CD1c-positive myeloid dendritic cell (primary cell): ENCODE measurements at regions not wholly inside any gene's neighbourhood (a gene's known extent, or its start where the extent isn't known, plus 50 kb on each side); places are given as distances from the start of the nearest gene placed in this dataset.
A peak's percentile ranks its signal among the peaks of the same experiment; 100 is the strongest.
"Not testable (repeated sequence)": the region's sequence is repeated elsewhere in the genome, so short reads cannot be mapped to it uniquely, and the experiment has no call there.

ENCODE experiments used
- DNase-seq: peaks from one replicate; pipeline ENCODE4 v3.0.0-alpha.2; 2016; ENCODE audit errors: extremely low spot score

DNA sequence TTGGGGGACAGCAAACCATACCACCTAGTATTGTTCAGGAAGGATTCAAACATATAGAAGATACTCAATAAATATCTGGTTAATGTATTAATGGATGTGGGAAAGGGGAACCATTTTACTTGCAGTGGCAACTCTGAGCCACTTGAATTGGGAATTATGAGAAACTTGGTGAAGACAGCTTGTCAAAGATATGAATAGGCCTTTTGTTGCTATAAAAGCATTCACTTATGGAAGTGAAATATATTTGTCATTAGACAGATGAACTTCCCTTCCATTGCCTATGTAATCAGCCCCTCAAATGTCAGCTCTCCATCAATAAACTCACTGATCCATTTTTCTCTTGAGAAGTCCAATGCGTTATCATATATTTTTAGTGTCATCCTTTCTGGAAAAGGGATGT lies 56.1 kb downstream of the GPR85 start:
- no peak for DNase-seq

DNA sequence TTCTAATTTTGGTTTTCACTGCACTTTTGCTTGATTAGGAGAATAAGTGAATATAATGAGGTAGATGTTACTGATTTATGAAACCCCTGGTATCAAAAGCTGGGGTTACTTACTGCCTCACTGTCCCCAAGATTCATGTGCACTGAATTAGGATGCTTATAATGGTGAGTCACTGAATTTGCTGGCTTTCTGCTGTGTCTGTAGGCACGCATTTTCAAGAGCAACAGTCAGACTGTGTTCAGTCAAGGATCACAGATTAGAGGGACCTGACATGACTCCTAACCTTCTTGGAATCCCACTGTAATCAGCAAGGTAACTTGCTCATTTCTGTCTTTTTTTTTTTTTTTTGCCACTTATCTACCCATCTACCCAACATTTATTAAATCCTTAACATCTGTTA lies 59.7 kb downstream of the GPR85 start:
- no peak for DNase-seq

DNA sequence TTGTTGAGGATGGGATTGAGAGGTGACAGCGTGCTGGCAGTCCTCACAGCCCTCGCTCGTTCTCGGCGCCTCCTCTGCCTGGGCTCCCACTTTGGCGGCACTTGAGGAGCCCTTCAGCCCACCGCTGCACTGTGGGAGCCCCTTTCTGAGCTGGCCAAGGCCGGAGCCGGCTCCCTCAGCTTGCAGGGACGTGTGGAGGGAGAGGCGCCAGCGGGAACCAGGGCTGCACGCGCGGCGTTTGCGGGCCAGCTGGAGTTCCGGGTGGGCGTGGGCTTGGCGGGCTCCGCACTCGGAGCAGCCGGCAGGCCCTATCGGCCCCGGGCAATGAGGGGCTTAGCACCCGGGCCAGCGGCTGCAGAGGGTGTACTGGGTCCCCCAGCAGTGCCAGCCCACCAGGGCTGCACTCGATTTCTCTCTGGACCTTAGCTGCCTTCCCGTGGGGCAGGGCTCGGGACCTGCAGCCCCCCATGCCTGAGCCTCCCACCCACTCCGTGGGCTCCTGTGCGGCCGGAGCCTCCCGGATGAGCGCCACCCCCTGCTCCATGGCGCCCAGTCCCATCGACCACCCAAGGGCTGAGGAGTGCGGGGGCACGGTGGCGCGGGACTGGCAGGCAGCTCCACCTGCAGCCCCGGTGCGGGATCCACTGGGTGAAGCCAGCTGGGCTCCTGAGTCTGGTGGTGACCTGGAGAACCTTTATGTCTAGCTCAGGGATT lies 69.3 kb downstream of the GPR85 start:
- DNase-seq, result not testable (repeated sequence)

DNA sequence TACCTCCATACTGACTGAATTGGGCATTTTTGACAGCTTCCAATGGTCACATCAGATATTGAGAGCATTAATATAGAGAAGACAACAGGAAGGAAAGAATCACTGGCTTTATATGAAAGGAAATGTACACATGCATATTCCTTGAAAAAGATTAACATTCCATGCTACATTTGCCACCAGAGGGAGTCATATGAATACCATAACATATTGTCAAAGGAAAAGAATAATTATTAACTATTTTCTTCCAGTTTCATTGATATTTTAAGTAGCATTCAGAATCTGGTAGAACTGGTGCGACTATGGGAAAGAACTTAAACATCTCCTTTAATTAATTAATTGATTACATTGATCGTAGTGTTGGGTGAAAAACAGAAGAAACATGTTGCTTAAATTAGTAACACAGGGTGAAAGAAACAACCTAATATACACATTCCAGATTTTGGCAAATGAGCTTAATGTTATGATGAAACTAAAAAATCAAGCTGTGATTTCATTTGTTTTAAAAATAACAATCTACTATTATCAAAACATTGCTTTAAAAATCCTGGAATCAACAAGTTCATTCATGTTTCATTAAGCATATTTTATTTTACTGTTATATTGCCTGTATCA lies 71.5 kb downstream of the GPR85 start:
- DNase-seq, result peak; percentile 10

DNA sequence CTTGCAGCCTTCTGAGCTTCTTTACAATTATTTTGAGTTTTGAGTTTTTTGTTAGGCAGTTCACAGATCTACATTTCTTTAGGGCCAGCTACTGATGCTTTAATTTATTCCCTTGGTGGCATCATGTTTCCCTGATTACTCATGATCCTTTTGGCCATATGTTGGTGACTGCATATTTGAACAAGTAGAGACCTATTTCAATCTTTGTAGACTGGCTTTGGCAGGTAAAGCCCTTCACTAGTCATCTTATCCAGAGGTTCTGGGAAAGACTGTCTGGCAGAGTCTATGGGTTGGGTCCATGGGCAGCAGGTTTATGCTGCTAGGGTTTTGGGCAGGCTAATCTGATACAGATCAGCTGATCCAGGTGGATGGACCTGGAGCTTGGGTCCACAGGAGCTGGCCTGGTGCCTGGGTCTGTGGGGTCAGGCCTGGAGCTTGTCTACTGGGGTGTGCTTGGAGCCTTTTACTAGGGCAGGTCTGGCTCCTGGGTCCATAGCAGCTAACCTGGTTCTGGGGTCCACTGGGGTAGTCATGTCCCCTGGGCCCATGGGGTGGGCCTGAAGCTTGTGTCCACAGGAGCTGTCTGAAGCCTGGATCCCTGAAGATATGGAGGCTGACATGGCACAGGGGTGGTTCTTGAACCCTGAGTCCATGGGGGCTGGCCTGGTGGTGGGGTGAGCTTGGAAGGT lies 72.7 kb downstream of the GPR85 start:
- no peak for DNase-seq

DNA sequence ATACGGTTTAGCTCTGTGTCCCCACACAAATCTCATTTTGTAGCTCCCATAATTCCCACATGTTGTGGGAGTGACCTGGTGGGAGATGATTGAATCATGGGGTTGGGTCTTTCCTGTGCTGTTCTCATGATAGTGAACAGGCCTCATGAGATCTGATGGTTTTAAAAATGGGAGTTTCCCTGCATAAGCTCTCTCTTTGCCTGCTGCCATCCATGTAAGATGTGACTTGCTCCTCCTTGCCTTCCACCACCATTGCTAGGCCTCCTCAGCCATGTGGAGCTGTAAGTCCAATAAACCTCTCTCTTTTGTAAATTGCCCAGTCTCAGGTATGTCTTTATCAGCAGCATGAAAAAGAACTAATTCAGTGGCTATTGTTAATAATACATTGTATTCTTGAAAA lies 73.8 kb downstream of the GPR85 start:
- DNase-seq, result not testable (repeated sequence)

DNA sequence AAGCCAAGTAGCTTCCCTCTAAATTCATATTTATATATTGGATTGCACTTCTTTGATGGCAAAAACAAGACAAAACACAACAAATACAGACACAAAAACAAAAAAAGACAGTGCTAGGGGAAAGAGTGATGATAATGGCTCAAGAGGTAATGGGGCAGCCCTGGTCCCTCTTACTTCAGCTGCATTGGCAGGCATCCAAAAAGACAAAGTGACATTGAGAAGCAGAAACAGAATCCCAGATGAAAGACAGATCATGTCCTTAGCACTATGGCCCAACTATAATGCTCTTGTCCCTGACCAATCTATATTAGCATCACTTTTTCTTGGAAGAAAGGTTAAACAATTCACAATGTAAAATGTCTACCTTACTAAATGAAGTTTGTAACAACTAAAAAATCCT lies 76.2 kb downstream of the GPR85 start:
- no peak for DNase-seq

DNA sequence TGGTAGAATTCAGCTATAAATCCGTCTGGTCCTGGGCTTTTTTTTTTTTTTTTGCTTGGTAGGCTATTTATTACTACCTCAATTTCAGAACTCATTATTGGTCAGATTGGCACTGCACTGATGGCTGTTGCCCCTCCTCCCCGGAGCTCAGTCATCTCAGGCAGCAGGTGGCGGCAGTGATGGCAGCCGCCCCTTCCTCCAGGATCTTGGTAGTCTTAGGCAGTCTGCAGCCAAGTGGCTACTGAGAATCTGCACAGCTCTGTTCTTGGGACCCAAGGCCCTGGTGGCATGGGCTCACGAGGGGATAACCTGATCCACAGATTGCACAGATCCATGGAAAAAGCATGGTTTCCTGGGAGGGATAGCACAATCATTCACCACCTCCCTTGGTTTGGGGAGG lies 77.9 kb downstream of the GPR85 start:
- DNase-seq, result no peak

DNA sequence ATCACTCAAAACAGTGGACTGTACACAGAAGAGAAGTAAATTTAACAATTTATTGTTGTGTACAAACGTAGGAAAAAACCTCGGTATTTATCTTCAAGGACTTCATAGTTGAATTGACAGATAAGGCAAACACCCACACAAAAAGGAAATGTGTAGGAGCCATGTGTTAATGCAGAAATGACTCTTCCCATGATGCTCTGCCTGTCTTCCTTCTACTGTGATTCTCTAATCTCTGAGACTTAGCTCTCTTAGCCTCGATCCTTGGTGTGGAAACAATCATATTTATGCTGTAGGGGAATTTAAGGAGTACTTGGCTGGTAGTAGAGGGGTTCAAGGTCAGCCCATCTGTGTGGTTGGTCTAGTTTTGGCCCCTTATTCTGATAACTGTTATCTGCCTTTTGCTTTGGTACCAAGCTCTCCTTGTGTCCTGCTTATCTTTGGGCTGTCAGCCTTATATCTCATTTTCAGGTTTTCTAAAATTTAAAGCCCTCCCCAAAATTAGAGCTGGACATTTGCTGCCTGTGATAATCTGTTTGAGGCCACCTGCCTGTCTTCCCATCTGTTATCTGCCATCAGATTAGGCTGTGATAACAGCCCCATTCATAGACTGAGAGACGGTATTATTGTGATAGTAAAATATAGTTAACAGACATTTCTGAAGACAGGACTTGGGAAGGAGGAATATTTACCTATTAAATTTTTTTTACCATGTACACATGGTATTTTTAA lies 81.7 kb downstream of the GPR85 start:
- DNase-seq, result no peak

DNA sequence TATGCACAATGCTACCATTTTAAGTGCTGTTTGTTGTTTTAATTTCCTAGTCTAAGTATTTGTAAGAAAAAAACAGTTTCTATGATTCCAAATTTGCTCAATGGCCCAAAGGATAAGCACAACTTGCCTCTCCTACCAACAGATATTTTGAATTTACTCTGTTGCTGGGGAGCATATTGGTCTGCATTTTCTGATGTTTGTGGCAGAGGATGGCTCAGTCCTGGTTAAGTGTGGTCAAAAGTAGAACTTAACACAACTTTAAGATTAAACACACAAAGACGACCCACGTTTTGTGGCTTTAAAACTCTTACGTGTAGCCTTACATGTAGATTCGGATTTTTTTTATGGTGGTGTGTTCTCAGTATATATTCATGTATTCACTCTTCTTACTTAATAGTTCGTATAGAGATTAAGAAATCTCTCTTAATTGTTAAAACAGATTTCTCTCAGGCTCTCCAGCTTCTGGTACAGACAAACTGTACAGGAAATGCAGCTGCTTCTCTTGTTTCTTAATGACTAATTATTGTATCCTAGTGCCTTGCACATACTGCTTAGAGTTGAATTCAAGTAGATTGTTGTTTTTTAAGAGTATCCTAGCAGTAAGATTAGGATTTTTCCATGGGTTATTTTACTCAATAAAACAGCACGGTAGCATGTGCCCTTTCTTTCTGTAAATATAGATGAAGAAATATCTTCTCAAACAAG lies 86.2 kb downstream of the GPR85 start:
- no peak for DNase-seq

DNA sequence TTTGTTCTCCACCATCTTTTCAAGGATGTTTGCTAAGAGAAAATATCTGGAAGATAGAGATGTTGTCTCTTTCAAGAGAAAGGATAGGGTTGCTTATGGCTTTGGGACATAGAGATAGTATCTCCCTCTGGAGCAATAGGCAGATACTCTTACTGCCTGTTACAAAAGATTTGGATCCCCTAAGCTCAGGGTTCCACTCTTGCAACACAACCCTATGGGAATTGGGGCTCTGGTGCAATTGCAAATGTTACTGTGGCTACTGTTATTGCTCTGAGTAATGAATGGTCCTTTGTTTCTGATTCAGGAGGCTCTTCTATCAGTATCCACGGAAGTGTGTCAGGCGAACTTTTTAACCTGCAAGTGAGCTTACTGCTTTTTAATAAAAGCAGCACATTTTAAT lies 88.8 kb downstream of the GPR85 start:
- no peak for DNase-seq

DNA sequence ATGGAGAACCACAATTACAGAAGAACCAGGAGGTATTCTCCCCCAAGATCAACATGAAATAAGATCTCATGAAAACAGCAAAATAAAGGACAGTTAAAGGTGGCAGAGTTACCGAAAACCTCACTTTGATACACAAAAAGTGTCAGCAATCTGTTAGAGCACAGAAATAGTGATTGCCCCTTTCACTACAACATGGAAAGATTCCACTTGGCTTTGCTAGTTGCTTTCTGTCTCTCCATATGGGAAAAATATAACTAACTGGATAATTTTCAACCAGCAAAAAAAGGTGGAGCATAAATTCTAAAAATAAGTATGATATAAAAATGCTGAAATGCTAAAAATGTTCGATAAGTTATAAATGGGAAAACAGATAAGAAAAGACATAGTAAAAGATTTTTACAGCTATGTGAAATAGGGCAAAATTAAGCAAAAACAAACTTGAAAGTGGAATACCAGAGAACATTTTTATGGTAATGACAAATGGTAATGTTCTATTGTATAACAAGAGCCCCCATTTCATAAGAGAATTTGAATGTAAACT lies 90.2 kb downstream of the GPR85 start:
- DNase-seq, result no peak

DNA sequence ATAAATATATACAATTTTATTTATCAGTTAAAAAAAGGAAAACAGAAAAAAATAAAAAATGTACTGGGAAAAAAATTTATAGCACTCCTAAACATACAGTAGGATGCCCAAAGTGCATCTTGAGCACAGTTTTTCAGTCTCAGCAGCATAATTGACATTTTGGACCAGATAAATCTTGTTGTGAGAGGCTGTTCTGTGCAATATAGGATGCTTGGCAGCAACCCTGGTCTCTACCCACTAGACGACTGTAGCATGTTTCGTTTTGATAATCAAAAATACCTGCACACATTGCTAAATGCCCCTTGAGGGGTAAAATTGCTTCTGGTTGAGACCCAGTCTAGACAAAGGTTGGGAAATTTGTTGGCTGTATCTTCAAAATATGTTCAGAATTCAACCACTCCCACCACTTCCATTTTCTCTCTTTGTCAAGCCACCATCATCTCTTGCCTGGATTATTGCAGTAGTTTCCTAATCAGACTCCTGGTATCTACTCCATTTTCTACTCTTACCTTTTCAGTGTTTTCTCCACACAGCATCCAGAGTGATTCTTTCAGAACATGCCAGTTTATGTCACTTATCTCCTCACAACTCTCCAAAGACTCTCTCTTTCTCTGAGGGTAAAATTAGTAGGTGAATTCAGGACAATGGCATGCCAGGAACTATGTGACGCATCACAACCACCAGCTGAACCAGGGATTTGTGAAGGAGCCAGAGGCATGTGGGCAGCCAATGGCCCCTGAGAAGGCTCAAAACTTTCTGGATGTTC lies 91.4 kb downstream of the GPR85 start:
- no peak for DNase-seq

DNA sequence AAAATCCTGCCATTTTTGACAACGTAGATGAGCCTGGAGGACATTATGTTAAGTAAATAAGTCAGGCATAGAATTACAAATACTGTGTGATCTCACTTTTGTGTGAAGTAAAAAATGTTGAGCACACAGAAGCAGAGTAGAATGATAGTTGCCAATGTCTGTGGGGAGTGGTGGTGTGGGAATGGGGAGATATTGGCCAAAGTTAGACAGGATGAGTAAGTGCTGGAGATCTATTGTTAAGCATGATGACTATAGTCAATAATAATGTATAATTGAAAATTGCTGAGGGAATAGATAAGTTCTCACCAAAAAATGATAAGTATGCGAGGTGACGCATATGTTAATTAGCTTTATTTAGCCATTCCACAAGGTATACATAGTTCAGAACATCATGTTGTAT lies 92.0 kb downstream of the GPR85 start:
- DNase-seq, result no peak

DNA sequence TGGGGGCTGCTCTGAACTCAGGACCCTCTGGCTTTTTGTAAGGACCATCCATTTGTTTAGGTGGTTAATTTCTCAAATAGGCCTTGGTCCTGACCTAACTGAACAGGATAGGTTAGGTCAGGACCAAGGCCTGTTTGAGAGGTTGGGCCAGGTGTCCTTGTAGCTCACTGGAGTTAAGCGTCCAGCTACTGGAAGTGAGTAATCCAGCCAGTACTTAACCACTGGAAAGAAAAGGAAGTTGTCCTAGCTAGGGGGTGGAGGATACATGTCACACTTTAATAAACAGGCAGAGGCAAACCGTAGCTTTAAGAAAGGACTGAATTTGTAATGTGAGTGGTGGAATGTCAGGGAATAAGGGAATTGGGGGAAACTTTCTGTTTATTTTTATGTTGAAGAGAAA lies 96.0 kb downstream of the GPR85 start:
- no peak for DNase-seq

DNA sequence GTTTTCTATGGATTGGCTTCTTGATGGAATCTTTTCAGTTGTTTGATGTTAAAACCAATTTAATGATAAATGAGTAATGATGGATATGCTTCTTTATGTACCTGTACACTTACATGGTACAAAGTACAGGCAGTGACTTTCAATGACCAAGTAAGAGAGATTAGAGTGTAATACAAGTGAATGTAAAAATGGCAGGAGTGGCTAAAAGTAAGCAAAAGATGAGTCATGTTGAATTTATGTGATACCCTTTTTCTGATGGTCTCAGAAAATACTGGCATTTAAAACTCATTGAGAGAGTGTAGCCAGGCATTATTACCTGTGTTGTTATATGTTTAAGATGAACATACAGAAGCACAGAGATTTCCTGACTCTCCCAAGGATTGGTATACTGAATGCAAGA lies 97.1 kb downstream of the GPR85 start:
- no peak for DNase-seq

DNA sequence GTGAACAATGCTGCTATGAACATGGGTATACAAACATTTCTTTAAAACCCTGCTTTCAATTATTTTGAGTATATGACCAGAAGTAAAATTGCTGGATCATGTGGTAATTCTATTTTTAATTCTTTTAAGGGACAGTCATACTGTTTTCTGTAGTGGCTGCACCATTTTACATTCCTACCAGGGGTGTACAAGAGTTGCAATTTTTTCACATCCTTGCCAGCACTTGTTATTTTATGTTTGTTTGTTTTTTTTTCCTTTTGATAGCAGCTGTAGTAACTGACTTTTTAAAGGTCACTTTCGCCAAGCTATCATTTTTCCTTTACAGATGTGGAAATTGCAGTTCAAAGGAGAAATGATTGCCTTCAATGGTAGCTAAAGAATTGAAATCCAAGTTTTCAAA lies 99.5 kb downstream of the GPR85 start:
- no peak for DNase-seq

DNA sequence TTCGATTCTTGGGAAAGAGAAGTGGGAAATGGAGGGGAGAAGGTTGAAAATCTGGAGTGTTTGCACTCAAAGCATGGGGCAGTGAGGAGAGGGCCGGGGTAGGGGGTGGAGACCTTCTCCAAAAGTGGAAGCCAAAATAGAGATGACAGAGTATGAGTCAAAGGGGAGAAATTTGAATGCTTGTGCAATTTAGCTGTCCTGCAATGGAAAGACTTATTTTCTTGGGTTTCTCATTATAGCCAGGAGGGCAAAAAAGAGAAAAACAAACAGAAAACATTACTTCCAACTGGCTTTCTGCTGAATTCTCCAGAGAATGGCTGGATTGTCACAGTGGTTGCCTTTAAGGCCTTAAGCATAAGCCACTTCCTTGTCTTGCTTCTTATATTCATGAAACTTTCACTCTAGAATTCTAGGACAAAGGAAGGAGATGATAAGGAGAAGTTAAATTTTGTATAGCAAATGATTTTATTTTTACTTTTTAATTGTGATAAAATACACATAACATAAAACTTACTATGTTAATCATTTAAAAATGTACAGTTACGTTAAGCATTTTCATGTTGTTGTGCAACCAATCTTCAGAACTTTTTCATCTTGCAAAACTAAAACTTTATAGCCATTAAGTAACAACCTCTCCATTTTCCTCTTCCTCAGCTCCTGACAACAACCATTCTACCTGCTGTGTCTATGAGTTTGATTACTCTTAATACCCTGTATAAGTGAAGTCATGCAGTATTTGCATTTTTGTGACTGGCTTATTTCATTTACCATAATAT lies 100.2 kb downstream of the GPR85 start:
- DNase-seq, result no peak

DNA sequence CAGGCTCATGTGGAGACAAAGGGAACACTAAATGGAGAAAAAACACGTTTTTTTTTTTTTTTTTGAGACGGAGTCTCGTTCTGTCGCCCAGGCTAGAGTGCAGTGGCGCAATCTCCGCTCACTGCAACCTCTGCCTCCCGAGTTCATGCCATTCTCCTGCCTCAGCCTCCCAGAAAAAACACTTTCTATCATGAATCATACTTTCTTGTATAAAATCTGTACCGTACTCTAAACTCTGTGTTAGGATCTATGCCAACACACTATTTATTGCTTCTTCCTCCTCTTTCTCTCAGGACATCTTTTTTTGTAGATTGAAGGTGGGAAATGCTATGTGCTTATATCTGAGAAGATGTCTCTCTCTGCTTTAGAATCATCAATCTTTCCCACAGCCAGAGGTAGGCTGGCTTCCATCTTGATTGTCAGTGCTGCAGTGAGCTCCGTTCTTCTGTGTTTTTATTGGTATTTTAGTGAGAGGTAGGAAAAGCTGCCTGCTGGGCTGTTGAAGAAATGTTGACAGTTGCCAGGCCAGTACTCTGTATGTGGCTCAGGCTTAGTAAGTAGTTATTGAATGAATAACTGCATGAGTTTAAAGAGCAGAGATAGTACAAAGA lies 101.1 kb downstream of the GPR85 start:
- no peak for DNase-seq
